ENCODE measurements at regions not wholly inside any gene's neighbourhood (a gene's known extent, or its start where the extent isn't known, plus 50 kb on each side); places are given as distances from the start of the nearest gene placed in this dataset.

DNA sequence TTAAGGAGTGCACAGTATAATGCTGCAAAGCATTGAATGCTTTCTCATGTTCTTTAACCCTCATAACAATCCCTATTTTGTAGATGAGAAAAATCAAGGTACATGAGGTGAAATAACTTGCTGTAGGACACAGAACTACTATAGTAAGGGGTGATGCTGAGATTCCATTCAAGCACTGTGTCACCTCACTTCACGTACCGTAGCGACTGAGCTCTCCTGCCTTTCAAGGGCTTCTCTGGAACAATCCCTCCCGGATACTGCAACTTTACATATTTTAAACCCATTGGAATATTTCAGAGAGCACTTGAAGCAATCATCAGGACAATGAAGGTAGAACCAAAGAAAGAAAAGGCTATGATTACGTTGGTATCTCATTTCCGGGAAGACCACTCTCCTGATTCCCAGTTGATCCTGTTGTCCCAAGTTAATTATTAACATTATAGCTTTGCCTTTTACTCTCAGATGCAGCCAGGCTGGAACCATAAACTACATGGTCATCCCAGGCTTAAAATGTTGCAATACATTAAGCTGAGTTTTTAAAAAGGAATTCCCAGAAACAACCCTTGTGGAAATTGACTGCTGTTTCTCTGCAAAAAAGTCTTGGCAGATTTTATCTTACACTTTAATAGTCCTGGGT lies 252.2 kb upstream of the IGF1R start:
- no peak overlapping the region for H3K27ac ChIP-seq (ENCODE audit: low read depth, low read length)
- Mint-ChIP-seq H3K9me3 (no peaks in the 10 kb centered on the region), H3K36me3 (no peaks in the 10 kb centered on the region), H3K4me1 (no peaks in the 10 kb centered on the region), H3K27ac (no peak overlapping the region), H3K27me3 (peaks cover 2 to 37% (median 20%) of the 10 kb centered on the region in 5 donors), H3K4me3 (no peak overlapping the region)
- ATAC-seq (no peak), DNase-seq (no peak)
- CTCF ChIA-PET: no interaction called here
- H3K27me3 ChIP-seq (ENCODE audit: control insufficient read depth in 2 of 2, insufficient read depth in 2 of 2, low read length in 2 of 2): no peaks in the 10 kb centered on the region
- intact Hi-C loops (cut with micrococcal nuclease): no loop called here
- no peak overlapping the region for H3K4me3 ChIP-seq (ENCODE audit: low read length)
- POLR2A ChIA-PET: no interaction called here
- H3K36me3 ChIP-seq (ENCODE audit: control insufficient read depth in 2 of 3, insufficient read depth in 3 of 3, low read length in 3 of 3): no peaks in the 10 kb centered on the region
- no peaks in the 10 kb centered on the region for H3K9me3 ChIP-seq (ENCODE audit: control insufficient read depth in 2 of 3, low read length in 3 of 3)
- no peaks in the 10 kb centered on the region for H3K4me1 ChIP-seq (ENCODE audit: control insufficient read depth in 2 of 2, insufficient read depth in 2 of 2, low read length in 2 of 2)

DNA sequence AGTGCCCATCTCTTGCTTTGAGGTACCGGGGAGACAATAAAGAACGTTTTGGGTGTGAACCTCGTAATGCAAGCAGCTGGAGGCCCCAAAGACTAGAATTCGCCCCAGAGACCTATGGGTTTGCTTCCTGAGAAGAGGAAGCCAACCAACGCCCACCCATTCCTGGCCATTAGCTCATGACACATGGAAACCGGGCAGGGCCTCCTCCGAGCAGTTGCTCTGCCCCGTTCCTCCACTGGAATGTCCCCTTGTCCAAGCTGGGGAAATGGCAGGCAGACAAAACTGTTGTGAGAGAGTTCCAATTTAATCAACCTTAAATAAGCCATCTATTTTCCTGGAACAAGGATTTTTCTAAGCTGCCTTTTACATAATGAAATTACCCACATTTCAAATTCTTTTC lies 250.9 kb upstream of the IGF1R start:
- Histone ChIP-seq H3K4me1 (ENCODE audit: control insufficient read depth in 2 of 2, insufficient read depth in 2 of 2, low read length in 2 of 2) (no peaks in the 10 kb centered on the region), H3K27ac (ENCODE audit: low read depth, low read length) (no peak overlapping the region), H3K9me3 (ENCODE audit: control insufficient read depth in 2 of 3, low read length in 3 of 3) (no peaks in the 10 kb centered on the region), H3K36me3 (ENCODE audit: control insufficient read depth in 2 of 3, insufficient read depth in 3 of 3, low read length in 3 of 3) (no peaks in the 10 kb centered on the region), H3K4me3 (ENCODE audit: low read length) (no peak overlapping the region), H3K27me3 (ENCODE audit: control insufficient read depth in 2 of 2, insufficient read depth in 2 of 2, low read length in 2 of 2) (no peaks in the 10 kb centered on the region)
- no peak for DNase-seq
- Mint-ChIP-seq H3K27me3 (peaks cover 2 to 31% (median 19%) of the 10 kb centered on the region in 5 donors), H3K9me3 (no peaks in the 10 kb centered on the region), H3K27ac (no peak overlapping the region), H3K4me3 (no peak overlapping the region), H3K4me1 (no peaks in the 10 kb centered on the region), H3K36me3 (no peaks in the 10 kb centered on the region)
- CTCF ChIA-PET: no interaction called here
- POLR2A ChIA-PET: no interaction called here
- intact Hi-C loops (cut with micrococcal nuclease): no loop called here
- ATAC-seq: no peak

DNA sequence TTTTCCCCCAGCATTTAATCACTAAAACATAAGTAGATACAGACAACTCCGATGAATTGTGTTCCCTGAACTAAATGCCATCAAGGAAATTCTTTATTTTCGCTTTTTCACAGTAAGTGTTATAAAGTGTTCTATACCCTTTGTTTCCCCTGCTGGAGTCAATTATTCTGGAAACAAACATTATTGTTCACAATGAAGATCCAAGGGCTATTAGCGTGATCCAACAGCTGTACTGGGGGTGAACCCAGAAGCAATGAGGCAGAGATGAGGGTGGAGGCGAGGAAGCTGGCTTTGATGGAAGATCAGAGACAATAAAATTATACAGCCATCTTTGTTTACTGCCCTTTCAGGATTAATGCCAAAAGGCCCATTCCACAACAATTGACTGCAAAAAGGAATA lies 250.3 kb upstream of the IGF1R start:
- ATAC-seq (no peak), DNase-seq (no peak)
- Mint-ChIP-seq H3K9me3 (peaks cover 0 to 4% (median 0%) of the 10 kb centered on the region in 11 donors), H3K27me3 (peaks cover 2 to 33% (median 19%) of the 10 kb centered on the region in 5 donors), H3K27ac (no peak overlapping the region), H3K4me3 (no peak overlapping the region), H3K4me1 (no peaks in the 10 kb centered on the region), H3K36me3 (no peaks in the 10 kb centered on the region)
- Histone ChIP-seq H3K4me1 (ENCODE audit: control insufficient read depth in 2 of 2, insufficient read depth in 2 of 2, low read length in 2 of 2) (no peaks in the 10 kb centered on the region), H3K4me3 (ENCODE audit: low read length) (no peak overlapping the region), H3K27me3 (ENCODE audit: control insufficient read depth in 2 of 2, insufficient read depth in 2 of 2, low read length in 2 of 2) (no peaks in the 10 kb centered on the region), H3K27ac (ENCODE audit: low read depth, low read length) (no peak overlapping the region), H3K36me3 (ENCODE audit: control insufficient read depth in 2 of 3, insufficient read depth in 3 of 3, low read length in 3 of 3) (no peaks in the 10 kb centered on the region), H3K9me3 (ENCODE audit: control insufficient read depth in 2 of 3, low read length in 3 of 3) (no peaks in the 10 kb centered on the region)
- ChIA-PET CTCF (no interaction called here), POLR2A (no interaction called here)
- intact Hi-C loops (cut with micrococcal nuclease): no loop called here

DNA sequence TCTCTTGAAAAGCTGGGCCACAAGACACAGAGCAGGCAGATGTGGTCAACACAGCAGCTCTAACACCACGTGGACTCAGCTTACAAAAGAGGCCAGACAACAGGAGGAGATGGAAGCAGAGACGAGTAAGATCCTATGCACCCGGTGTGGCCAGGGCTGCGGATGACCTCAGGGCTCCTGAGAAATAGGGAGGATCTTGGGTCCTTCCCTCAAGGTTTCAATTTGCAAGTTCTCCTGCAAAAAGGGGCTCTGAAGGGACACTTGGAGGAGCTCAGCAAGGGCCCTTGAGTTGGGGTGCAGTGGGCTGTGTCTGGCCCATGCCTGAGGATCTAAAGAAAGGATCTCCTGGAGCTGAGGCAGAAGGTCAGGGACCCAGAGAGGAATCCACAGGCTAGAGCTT lies 249.5 kb upstream of the IGF1R start:
- Histone ChIP-seq H3K4me1 (ENCODE audit: control insufficient read depth in 2 of 2, insufficient read depth in 2 of 2, low read length in 2 of 2) (no peaks in the 10 kb centered on the region), H3K27ac (ENCODE audit: low read depth, low read length) (no peak overlapping the region), H3K9me3 (ENCODE audit: control insufficient read depth in 2 of 3, low read length in 3 of 3) (no peaks in the 10 kb centered on the region), H3K36me3 (ENCODE audit: control insufficient read depth in 2 of 3, insufficient read depth in 3 of 3, low read length in 3 of 3) (no peaks in the 10 kb centered on the region), H3K27me3 (ENCODE audit: control insufficient read depth in 2 of 2, insufficient read depth in 2 of 2, low read length in 2 of 2) (no peaks in the 10 kb centered on the region), H3K4me3 (ENCODE audit: low read length) (no peak overlapping the region)
- ChIA-PET POLR2A (no interaction called here), CTCF (no interaction called here)
- intact Hi-C loops (cut with micrococcal nuclease): no loop called here
- no peaks in the 10 kb centered on the region for H3K36me3 Mint-ChIP-seq
- no peaks in the 10 kb centered on the region for H3K4me1 Mint-ChIP-seq
- peaks cover 2 to 41% (median 17%) of the 10 kb centered on the region in 5 donors for H3K27me3 Mint-ChIP-seq
- no peak overlapping the region for H3K4me3 Mint-ChIP-seq
- no peak for ATAC-seq
- H3K9me3 Mint-ChIP-seq: peaks cover 0 to 4% (median 0%) of the 10 kb centered on the region in 11 donors
- no peak for DNase-seq
- H3K27ac Mint-ChIP-seq: no peak overlapping the region

DNA sequence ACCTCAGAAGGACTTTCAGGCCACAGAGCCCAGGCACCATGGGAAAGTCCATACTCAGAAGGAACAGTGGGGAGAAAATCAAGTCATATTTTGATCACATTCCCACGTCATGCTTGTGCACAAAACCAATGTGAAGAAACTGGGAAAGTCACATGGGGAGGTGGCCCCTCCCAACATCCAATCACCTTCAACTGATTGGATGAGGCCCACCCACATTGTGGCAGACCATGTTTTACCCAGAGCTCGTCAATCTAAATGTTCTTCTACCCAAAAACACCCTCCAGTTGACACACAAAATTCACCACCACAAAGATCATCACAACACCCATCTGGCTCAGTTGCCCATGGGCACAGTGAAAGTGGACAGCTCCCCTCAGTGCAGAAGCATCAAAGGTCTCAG lies 248.2 kb upstream of the IGF1R start:
- no peak overlapping the region for H3K27ac Mint-ChIP-seq
- DNase-seq (no peak), ATAC-seq (no peak)
- Histone ChIP-seq H3K4me3 (ENCODE audit: low read length) (no peak overlapping the region), H3K27ac (ENCODE audit: low read depth, low read length) (no peak overlapping the region), H3K36me3 (ENCODE audit: control insufficient read depth in 2 of 3, insufficient read depth in 3 of 3, low read length in 3 of 3) (no peaks in the 10 kb centered on the region), H3K4me1 (ENCODE audit: control insufficient read depth in 2 of 2, insufficient read depth in 2 of 2, low read length in 2 of 2) (no peaks in the 10 kb centered on the region), H3K27me3 (ENCODE audit: control insufficient read depth in 2 of 2, insufficient read depth in 2 of 2, low read length in 2 of 2) (no peaks in the 10 kb centered on the region), H3K9me3 (ENCODE audit: control insufficient read depth in 2 of 3, low read length in 3 of 3) (no peaks in the 10 kb centered on the region)
- ChIA-PET POLR2A (no interaction called here), CTCF (no interaction called here)
- H3K9me3 Mint-ChIP-seq: peaks cover 0 to 4% (median 0%) of the 10 kb centered on the region in 11 donors
- H3K27me3 Mint-ChIP-seq: peaks cover 2 to 37% (median 19%) of the 10 kb centered on the region in 5 donors
- H3K4me3 Mint-ChIP-seq: no peak overlapping the region
- no peaks in the 10 kb centered on the region for H3K36me3 Mint-ChIP-seq
- intact Hi-C loops (cut with micrococcal nuclease): no loop called here
- no peaks in the 10 kb centered on the region for H3K4me1 Mint-ChIP-seq

DNA sequence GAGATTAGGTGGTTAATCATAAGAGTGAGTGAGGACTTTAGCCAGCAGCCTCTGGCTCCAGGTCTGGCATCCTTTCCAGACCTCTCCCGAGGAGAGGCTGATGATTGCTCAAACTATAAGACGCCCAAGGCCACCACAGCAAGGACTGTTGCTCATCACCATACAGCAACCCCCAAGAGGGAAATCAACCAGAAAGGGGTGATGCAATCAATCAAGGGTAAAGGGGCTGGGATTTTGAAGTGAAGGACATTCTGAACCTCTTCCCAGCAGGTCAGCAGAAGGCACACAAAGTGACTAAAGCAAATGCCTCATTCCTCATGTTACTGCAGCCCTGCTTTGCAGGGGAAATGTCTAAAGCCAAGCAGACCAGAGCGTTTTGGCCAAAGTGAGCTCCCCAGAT lies 247.3 kb upstream of the IGF1R start:
- POLR2A ChIA-PET: no interaction called here
- intact Hi-C loops (cut with micrococcal nuclease): no loop called here
- no peak for ATAC-seq

DNA sequence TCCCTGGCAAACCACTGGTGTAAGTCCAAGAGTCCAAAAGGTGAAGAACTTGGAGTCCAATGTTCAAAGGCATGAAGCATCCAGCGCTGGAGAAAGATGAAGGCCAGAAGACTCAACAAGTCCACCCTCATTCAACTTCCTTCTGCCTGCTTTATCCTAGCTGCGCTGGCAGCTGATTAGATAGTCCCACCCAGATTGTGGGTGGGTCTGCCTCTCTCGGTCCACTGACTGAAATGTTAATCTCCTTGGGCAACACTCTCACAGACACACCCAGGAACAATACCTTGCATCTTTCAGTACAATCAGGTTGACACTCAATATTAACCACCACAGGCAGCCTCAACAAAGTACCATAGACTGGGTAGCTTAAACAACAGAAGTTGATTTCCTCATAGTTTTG lies 245.9 kb upstream of the IGF1R start:
- ChIA-PET CTCF (no interaction called here), POLR2A (no interaction called here)
- Histone ChIP-seq H3K36me3 (ENCODE audit: control insufficient read depth in 2 of 3, insufficient read depth in 3 of 3, low read length in 3 of 3) (no peaks in the 10 kb centered on the region), H3K9me3 (ENCODE audit: control insufficient read depth in 2 of 3, low read length in 3 of 3) (no peaks in the 10 kb centered on the region), H3K4me1 (ENCODE audit: control insufficient read depth in 2 of 2, insufficient read depth in 2 of 2, low read length in 2 of 2) (no peaks in the 10 kb centered on the region), H3K27ac (ENCODE audit: low read depth, low read length) (no peak overlapping the region), H3K27me3 (ENCODE audit: control insufficient read depth in 2 of 2, insufficient read depth in 2 of 2, low read length in 2 of 2) (no peaks in the 10 kb centered on the region), H3K4me3 (ENCODE audit: low read length) (no peak overlapping the region)
- no peak overlapping the region for H3K27ac Mint-ChIP-seq
- peaks cover 0 to 6% (median 0%) of the 10 kb centered on the region in 11 donors for H3K9me3 Mint-ChIP-seq
- ATAC-seq (no peak), DNase-seq (no peak)
- H3K4me1 Mint-ChIP-seq: no peaks in the 10 kb centered on the region
- intact Hi-C loops (cut with micrococcal nuclease): no loop called here
- H3K27me3 Mint-ChIP-seq: peaks cover 0 to 56% (median 11%) of the 10 kb centered on the region in 5 donors
- no peak overlapping the region for H3K4me3 Mint-ChIP-seq
- no peaks in the 10 kb centered on the region for H3K36me3 Mint-ChIP-seq

More for the DNA sequence above, 247.3 kb upstream of the IGF1R start:
- H3K4me1 Mint-ChIP-seq: no peaks in the 10 kb centered on the region
- H3K4me3 Mint-ChIP-seq: no peak overlapping the region
- no peaks in the 10 kb centered on the region for H3K36me3 Mint-ChIP-seq
- no peaks in the 10 kb centered on the region for H3K27me3 ChIP-seq (ENCODE audit: control insufficient read depth in 2 of 2, insufficient read depth in 2 of 2, low read length in 2 of 2)
- H3K4me1 ChIP-seq (ENCODE audit: control insufficient read depth in 2 of 2, insufficient read depth in 2 of 2, low read length in 2 of 2): no peaks in the 10 kb centered on the region
- H3K9me3 Mint-ChIP-seq: peaks cover 0 to 6% (median 0%) of the 10 kb centered on the region in 11 donors
- CTCF ChIA-PET: no interaction called here
- no peaks in the 10 kb centered on the region for H3K36me3 ChIP-seq (ENCODE audit: control insufficient read depth in 2 of 3, insufficient read depth in 3 of 3, low read length in 3 of 3)
- H3K4me3 ChIP-seq (ENCODE audit: low read length): no peak overlapping the region
- no peaks in the 10 kb centered on the region for H3K9me3 ChIP-seq (ENCODE audit: control insufficient read depth in 2 of 3, low read length in 3 of 3)
- no peak for DNase-seq
- H3K27ac ChIP-seq (ENCODE audit: low read depth, low read length): no peak overlapping the region
- H3K27ac Mint-ChIP-seq: no peak overlapping the region
- peaks cover 2 to 46% (median 19%) of the 10 kb centered on the region in 5 donors for H3K27me3 Mint-ChIP-seq
